Tibial nerve (tissue), 4 donors: ENCODE measurements at regions not wholly inside any gene's neighbourhood (a gene's known extent, or its start where the extent isn't known, plus 50 kb on each side); places are given as distances from the start of the nearest gene placed in this dataset.

Experiments
- EP300 ChIP-seq, 2 donors: sonication (generic); formaldehyde crosslinking; IDR thresholded peaks; one replicate each; pipeline ENCODE4 v1.6.1; 2017; ENCODE audit warnings: antibody characterized with exemption in 2 of 2, mild to moderate bottlenecking in 1 of 2
- POLR2A ChIP-seq, 2 donors: fragments of 450-650 bp; IDR thresholded peaks; one replicate each; pipeline ENCODE4 v1.6.1; 2017; ENCODE audit warnings: antibody characterized with exemption in 2 of 2, mild to moderate bottlenecking in 2 of 2, moderate library complexity in 2 of 2
- TF ChIP-seq, protein P1 (sequence below), 5 experiments: fragments of 200-600 bp in 3 of 5; fragments of 450-650 bp in 2 of 5; sonication (generic) in 3 of 5; IDR thresholded peaks; one replicate each; pipeline ENCODE4 v1.5.1; 2016 to 2019; ENCODE audit warnings: antibody characterized with exemption in 5 of 5, mild to moderate bottlenecking in 3 of 5, moderate library complexity in 2 of 5

DNA sequence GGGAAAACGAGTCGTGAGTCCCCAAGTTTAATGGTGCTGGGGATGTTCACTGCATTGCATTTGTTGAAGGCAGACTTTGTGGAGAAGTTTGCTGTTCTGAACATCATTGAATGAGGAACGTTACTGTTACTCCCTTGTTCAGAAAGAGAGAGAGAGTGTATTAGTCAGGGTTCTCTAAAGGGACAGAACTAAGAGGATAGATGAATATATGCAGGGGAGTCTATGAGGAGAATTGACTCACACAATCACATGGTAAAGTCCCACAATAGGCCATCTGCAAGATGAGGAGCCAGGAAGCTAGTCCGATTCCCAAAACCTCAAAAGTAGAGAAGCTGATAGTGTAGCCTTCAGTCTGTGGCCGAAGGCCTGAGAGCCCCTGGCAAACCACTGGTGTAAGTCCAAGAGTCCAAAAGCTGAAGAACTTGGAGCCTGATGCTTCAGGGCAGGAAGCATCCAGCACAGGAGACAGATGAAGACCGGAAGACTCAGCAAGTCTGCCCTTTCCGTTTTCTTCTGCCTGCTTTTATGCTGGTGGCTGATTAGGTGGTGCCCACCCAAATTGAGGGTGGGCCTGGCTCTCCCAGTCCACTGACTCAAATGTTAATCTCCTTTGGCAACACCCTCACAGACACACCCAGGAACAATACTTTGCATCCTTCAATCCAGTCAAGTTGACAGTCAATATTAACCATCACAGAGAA is 223.5 kb upstream of the PCSK2 start:
- TF ChIP-seq EP300 (IDR thresholded peaks at IDR 0.05) (no peak), POLR2A (IDR thresholded peaks at IDR 0.05) (no peak)
- TF ChIP-seq, protein P1, sequence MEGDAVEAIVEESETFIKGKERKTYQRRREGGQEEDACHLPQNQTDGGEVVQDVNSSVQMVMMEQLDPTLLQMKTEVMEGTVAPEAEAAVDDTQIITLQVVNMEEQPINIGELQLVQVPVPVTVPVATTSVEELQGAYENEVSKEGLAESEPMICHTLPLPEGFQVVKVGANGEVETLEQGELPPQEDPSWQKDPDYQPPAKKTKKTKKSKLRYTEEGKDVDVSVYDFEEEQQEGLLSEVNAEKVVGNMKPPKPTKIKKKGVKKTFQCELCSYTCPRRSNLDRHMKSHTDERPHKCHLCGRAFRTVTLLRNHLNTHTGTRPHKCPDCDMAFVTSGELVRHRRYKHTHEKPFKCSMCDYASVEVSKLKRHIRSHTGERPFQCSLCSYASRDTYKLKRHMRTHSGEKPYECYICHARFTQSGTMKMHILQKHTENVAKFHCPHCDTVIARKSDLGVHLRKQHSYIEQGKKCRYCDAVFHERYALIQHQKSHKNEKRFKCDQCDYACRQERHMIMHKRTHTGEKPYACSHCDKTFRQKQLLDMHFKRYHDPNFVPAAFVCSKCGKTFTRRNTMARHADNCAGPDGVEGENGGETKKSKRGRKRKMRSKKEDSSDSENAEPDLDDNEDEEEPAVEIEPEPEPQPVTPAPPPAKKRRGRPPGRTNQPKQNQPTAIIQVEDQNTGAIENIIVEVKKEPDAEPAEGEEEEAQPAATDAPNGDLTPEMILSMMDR (IDR thresholded peaks at IDR 0.05): no peak
